CD4-positive, alpha-beta T cell treated with Interferon alpha-2 for 1 hour (primary cell): ENCODE measurements at regions not wholly inside any gene's neighbourhood (a gene's known extent, or its start where the extent isn't known, plus 50 kb on each side); places are given as distances from the start of the nearest gene placed in this dataset.
"Not testable (repeated sequence)": the region's sequence is repeated elsewhere in the genome, so short reads cannot be mapped to it uniquely, and the experiment has no call there.

Source experiments
- DNase-seq, 2 donors: peaks; one replicate each; pipeline ENCODE4 v3.0.0-alpha.2; 2020 to 2022

- not testable (repeated sequence) for DNase-seq
Observed at GRCh38 chr14:19052977-19053376, 85.7 kb downstream of the POTEM start.

DNA sequence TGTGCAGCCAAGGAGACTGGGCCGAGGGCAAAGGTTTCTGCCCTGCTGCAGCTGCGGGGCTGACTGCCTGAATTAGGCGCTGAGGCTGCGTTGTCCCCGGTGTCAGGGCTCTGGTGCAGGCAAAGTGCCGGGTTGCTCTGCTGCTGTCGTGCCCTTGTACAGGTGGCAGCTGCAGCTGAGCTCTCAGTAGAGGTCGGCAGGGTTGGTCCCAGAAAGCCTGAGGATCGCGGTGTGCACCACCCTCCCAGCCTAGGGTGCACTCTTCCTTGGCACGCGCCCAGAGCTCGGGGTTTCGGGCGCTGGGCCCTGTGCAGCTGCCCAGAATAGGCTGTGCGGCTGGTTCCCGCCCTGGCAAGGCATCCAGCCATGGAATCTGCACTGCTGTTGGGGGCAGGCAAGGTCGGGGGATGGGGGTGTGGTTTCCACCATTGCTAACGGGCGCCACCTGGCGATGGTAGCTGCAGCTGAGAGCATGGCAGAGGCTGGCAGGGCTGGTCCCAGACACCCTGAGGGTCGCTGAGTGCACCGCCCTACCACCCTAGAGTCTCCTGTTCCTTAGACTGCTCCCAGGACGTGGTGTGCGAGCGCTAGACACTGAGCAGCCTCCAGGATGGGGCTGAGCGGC, 86.3 kb downstream of the POTEM start:
- not testable (repeated sequence) for DNase-seq

- DNase-seq: not testable (repeated sequence)
Observed at GRCh38 chr14:19054108-19054721, 87.0 kb downstream of the POTEM start.

DNA sequence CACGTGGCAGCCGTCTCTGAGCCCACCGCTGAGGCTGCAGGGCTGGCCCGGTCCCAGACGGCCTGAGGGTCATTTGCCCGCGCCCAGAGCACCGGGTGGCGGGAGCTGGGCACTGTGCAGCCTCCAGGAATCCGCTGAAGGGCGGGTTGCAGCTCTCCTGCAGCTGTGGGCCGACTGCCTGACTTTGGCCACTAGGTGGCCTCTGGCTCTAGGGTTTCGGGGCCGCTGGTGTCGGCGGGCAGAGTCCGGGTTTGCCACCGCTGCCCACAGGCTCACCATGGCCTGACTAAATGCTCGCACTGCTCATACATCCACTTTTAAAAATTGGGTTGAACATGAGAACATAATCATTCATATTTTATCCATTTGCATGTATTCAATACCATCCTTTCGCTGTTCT, 87.7 kb downstream of the POTEM start:
- not testable (repeated sequence) for DNase-seq

- DNase-seq: not testable (repeated sequence)
Observed at GRCh38 chr14:19059066-19059465, 91.8 kb downstream of the POTEM start.

GRCh38 chr14:19061689-19062450, 94.6 kb downstream of the POTEM start:
- DNase-seq: not testable (repeated sequence)

DNA sequence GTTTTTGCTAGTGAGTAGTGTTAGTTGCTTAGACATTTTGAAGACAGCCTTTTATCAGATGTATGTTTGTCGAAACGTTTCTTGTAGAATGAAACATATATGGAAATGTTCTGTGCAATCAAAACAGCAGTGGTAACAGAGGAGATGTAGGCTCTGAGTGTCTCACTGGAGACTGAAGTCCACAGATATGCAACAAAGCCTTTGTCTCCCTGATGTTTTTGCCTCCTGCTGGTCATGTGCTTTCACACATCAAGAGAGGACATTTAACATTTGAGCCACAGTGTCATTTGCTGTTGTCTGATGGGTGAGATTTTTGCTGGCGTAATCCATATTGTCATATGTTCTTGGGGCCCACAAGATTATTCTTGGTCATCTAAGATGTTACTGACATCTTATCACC, 101.7 kb downstream of the POTEM start:
- DNase-seq: not testable (repeated sequence)

DNA sequence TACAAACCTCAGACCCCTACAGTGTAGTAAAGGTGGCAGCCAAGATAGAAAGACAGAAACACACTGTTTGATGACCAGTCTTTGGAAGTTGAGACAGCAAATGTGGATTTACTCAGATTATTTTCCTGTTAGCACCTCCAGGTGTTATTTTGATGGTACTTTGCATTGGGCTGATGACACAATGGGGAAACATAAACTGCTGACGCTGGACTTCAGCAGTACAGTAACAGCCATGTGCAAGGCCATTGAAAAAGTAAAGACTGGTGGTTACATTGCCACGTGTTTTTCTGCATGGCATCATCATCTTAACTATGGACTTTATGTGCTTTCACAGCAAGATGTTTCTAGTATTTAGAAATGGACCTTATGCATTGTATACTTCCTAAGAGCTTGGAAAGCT, 105.3 kb downstream of the POTEM start:
- not testable (repeated sequence) for DNase-seq

- DNase-seq: not testable (repeated sequence)
Observed at GRCh38 chr14:19088632-19089031, 121.4 kb downstream of the POTEM start.

DNA sequence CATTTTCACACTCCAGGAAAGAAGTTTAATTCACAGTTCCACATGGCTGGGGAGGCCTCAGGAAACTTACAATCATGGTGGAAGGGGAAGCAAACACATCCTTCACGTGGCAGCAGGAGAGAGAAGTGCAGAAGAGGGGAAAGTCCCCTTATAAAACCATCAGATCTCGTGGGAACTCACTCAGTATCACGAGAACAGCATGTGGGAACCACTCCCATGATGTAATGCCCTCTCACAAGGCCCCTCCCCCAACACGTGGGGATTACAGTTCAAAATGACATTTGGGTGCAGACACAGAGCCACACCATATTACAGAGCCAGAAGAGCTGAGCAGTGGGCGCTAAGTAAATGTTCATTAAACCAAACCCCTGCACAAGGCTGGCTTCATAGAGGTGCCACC, 126.0 kb downstream of the POTEM start:
- not testable (repeated sequence) for DNase-seq

DNA sequence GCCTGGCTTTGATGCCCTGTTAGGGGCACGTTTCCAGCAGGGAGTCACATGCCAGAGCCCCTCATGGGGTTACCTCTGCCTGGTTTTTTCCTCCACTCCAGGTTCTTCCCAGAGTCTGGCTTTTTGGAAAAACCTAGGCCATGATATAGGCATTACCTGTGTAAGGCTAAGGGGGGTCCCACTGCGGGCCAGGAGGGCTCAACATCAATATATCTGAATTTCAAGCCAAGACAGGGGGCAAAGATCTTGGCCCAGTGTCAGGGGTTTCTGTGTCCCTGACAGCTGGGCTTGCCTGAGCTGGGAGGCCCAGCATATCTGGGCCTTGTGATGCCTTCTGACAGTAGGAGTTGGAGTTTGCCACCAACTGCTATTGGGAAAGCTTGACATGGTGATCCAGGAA, 127.5 kb downstream of the POTEM start:
- DNase-seq: not testable (repeated sequence)

GRCh38 chr14:19095167-19095566, 127.9 kb downstream of the POTEM start:
- not testable (repeated sequence) for DNase-seq

GRCh38 chr14:19096467-19096866, 129.2 kb downstream of the POTEM start:
- DNase-seq: not testable (repeated sequence)

DNA sequence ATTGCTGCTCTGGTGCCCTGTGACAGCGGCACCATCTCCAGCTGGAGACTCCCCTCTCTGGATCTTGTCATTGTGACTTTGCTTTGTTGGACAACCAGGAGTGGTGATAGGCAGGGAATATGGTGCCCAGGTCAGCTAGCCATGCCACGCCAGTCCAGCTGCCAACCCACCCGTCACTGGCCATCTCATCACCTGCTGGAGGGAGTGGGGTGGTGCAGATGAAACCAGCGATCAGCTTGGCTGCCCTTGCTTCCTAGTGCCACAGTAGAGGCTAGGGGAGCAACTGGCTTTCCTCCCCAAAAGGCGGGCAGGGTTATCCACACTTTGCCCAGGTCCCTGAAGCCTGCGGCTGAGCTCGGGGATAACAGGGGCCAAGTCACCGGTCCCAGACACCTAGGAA, 129.6 kb downstream of the POTEM start:
- DNase-seq: peak in 1 of 2 donors; percentile 1

DNA sequence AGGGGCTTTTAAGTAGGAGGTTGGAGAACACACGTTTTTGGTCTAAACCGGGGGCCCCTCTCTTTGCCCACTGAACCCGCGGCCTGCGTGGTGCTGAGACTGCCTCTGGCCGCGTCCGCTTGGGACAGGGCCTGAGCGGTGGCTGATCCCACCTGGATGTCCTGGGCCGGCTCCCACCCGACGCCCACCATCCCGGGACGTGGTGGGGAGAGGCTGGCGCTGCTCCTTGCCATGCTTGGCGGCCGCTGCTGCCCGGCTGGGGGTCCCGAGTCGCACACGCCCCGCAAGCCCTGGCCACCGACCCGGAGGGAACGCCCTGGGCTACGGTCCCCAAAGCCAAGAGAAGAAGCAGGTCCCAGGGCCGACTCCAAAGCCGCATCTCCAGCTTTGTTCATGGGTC, 130.1 kb downstream of the POTEM start:
- DNase-seq: not testable (repeated sequence)

DNA sequence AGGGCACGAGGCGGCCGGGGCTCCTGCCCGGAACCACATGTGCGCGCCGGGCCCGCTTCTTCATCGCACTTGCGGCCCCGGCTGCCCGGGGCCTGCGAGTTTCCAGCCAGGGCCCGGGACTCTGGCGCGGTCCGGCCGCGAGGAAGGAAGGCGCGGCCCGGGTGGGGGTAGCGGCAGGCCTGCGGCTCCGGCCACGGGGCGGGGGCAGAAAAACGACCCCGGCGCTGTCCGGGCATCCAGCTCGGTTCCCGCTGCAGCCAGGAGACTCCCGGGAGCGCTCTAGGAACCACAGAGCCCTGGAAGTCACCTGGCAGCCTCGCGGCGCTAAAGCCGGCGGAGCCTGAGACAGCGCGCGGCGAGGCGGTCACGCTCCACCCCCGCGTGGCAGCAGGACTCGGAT, 130.5 kb downstream of the POTEM start:
- DNase-seq: peak in 1 of 2 donors; percentile 1

DNA sequence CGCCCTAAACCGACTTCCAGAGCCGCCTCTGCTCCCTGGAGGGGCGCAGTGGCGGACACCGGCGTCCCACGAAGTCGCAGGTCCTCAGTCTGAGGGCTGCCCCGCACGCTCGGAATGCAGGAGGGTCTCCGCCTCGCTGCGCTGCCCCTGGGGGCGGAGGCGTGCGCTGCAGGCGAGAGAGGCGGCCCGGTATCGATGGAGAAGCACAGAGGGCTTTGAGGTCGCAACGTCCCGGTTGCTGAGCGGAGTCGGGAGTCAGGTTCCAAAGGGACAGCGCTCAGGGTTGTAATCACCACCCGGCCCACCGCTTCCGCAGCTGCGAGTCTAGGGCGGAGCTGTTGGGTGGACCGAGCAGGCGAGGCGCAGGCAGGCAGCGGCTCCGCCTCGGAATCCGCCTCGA, 131.0 kb downstream of the POTEM start:
- DNase-seq: not testable (repeated sequence)

DNA sequence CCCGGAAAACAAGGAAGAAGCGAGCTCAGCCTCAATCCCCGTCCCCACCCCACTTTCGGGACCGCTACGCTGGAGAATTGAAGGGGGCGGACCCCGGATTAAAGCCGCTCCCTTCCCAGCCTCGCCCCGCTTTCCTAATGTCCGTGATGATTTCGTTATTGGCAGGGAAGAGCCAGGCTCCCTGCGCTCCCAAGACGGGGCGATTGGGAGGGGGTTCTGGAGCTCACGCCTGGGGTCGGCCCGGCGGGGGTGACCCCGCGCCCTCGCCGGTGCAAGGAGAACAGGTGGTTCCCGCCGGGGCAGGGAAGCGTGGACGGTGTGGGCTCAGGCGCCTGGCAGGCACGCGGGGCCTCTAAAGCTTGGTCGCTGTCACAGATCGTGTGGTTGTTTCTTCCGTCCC, 131.5 kb downstream of the POTEM start:
- peak in 1 of 2 donors; percentile 2 for DNase-seq

- not testable (repeated sequence) for DNase-seq
Observed at GRCh38 chr14:19099336-19099735, 132.1 kb downstream of the POTEM start.

DNA sequence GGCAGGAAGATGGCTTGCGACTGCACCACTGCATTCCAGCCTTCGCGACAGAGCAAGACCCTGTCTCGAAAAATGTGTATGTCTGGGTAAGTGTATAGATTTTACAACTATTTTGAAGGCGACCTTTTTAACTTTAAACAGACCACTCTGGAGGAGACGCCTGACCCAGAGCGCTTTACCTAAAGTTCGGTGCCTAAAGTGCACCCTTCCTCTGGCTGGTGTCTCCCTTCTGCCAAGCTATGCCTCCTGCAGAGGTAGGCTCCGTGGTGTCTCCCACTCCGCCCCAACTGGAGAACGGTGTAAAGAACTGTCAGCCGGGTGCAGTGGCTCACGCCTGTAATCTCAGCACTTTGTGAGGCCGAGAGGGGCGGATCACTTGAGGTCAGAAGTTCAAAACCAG, 132.7 kb downstream of the POTEM start:
- not testable (repeated sequence) for DNase-seq

- DNase-seq: not testable (repeated sequence)
Observed at GRCh38 chr14:19105551-19105950, 138.3 kb downstream of the POTEM start.

DNA sequence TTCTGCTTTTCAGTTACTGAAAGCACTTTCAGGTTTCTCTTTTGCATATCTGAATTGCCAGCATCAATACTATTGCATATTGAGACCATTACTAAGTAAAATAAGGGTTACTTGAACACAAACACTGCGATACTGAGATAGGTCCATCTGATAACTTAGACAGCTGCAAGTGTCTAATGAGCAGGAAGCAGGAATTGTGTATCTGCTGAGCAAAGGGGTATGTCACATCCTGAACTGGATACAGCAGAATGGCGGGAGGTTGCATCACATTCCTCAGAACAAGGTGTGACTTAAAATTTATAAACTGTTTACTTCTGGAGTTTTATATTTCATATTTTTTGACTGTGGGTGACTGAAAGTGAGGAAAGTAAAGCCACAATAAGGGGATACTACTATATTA, 142.7 kb downstream of the POTEM start:
- DNase-seq: not testable (repeated sequence)

- DNase-seq: not testable (repeated sequence)
Observed at GRCh38 chr14:19120383-19120782, 153.1 kb downstream of the POTEM start.
